UCSD-AML1 (cell line): ENCODE measurements at regions not wholly inside any gene's neighbourhood (a gene's known extent, or its start where the extent isn't known, plus 50 kb on each side); places are given as distances from the start of the nearest gene placed in this dataset.
"Not testable (repeated sequence)": the region's sequence is repeated elsewhere in the genome, so short reads cannot be mapped to it uniquely, and the experiment has no call there.

Experiments
- DNase-seq: peaks from one replicate; lab custom pipeline; 2025; ENCODE audit not compliant: unreplicated experiment; lab: John Stamatoyannopoulos, UW

DNA sequence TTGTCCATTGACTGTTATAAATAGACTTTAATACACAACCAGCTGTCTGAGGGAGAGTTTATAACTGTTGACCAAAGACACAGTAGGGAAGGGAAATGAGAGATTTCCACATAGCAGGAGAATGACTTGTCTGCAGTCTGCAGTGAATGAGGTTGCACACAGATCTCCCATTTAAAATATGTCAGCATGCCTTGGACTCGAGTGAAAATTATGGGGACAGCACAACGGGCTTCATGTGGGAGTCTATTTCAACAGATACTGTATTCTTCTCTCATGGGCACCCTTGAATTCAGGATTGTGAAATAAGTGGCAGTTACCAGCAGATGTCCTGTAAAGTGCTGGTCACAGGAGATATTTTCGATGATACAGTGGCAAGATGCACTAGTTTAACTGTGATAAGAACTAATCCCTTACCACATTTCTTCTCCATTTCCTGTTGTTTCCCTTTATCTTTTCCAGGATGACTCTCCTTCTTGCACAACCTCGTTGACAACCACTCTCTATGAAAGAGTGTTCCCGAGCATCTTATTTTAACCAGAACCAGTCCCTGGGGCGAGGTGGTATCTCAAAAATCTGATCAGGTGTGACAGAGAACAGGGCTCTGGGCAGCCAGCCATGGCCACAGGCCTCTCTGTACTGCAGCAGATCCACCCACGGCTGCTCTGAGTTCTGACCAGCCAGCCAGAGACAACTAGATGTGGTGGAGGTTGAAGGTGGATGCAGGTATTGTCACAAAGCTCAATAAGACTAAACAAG lies 51.5 kb upstream of the MAP3K1 start:
- no peak for DNase-seq

DNA sequence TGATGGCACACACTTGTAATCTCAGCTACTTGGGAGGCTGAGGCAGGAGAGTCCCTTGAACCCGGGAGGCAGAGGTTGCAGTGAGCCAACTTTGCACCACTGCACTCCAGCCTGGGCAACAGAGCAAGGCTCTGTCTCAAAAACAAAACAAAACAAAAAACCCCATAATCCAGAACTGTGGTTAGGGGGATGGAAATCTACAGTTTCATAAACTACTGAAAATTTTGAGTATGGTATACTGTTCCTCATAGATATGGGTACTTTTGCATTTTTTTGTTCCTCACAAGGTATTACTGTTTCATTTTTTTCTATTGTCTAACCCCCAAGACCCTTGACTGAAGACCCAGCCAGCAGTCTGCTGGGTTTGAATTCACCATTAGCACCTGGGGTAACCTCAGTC lies 52.2 kb upstream of the MAP3K1 start:
- no peak for DNase-seq

DNA sequence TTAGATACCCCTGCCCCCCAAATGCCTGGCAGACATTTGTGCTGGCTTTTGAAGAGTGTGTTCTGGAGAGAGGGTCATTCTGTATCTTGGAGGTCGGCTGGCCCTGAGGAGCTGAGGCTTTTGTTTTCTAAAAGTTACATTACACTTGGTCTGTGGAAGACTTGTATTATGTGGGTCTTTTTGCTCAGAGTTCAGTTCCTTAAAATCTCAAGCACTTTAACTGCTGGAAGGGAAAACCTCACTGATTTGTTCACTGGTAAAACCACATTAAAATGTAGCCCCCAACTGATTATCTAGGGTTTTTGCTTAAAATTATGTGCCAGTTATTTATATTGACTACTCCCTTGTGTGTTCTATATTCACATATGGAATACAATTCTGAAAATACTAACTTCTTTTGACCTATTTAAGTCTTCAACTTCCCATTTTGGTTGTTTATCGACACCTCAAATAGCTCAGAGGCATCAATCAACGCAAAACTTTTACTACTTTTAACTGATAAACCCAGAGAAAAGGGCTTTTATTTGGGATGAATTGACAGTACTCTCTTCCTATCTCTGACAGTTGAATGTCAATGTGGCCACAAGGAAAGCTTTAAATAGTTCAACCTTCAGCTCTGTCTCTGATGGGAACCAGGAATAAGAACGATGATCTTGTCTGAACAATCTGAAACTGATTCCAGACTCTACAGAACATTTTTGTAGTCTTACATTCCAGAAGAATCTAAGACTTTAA lies 54.0 kb upstream of the MAP3K1 start:
- DNase-seq: no peak

DNA sequence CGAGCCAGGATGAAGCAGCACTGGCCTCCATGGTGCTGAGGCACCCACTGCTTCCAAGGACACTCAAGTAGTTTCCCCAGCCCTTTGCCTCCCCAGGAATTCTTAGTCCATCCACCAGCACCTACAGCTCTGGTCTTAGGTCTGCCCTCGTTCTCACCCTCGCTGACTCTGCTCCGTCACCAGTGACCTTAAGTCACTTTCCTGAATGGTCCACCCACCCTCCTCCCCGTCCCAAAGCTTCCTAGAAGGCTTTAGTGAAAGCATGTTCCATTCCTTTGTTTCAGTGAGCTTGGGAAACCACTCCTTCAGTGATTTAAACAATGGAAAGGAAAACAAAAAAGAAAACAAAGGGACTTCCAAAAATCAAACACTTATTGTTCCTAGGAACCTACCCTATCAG lies 54.6 kb upstream of the MAP3K1 start:
- DNase-seq: no peak

DNA sequence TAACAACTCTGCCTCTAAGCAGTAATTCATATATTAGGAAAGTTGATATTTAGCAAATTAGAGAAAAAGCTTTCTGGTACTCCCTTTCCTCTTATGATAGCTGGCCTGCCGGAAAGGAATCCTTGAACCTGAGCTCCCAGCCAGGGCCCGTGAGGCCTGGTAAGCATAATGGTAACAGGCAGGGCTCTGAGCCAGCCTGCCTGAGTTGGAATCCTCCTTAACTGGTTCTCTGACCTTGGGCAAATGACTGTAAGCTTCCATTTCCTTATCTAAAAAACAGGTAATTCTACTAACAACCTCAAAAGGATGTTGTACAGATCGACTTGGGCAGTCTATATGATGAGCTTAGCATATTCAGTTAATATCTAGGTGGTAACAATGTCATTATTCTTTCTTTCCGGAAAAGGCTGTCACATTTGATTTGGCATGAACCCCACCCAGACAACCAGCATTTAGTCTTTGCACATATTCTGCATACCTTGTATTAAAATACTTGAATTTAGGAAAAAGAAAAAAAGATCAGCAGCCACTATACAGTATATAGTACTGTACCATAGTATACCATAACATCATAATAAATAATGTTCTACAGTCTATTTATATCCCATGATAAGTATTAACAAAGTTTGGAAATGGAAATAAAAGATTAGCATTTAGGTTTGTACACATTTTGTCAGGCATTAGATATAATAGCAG lies 55.7 kb upstream of the MAP3K1 start:
- DNase-seq: no peak

DNA sequence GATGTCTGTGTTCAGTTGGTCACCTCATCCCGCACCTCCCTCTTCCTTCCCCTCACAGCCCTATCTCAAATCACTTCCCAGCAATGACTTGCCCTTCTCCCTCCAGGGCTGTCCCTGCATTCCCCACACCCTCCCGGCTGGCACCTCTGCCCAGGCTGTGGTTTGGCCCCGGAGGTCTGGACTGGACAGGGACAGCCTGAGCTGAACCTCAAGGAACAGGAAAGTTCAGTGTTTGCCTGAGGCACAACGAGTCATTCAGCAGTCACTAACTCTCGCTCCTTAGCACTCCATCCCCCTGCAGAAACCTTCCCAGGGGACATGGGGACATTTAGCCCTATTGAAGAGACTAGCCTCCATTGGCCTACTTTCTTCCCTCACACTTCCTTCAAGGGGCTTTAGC lies 58.3 kb upstream of the MAP3K1 start:
- DNase-seq: no peak

DNA sequence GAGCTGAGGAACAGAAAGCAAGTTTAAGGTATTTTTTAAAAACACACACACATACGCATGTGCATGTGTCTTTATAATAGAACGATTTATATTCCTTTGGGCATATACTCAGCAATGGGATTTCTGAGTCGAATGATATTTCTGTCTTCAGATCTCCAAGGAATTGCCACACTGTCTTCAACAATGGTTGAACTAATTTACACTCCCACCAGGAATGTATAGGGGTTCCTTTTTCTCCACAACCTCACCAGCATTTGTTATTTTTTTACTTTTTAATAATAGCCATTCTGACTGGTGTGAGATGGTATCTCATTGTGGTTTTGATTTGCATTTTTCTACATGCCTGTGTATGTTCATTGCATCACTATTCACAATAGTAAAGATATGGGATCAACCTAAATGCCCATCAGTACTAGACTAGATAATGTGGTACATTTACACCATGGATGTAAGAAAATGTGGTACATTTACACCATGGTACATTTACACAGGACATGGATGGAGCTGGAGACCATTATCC lies 60.3 kb upstream of the MAP3K1 start:
- DNase-seq: no peak

DNA sequence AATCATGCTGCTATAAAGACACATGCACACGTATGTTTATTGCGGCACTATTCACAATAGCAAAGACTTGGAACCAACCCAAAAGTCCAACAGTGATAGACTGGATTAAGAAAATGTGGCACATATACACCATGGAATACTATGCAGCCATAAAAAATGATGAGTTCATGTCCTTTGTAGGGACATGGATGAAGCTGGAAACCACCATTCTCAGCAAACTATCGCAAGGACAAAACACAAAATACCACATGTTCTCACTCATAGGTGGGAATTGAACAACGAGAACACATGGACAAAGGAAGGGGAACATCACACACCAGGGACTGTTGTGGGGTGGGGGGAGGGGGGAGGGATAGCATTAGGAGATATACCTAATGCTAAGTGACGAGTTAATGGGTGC lies 61.8 kb upstream of the MAP3K1 start:
- DNase-seq: not testable (repeated sequence)

DNA sequence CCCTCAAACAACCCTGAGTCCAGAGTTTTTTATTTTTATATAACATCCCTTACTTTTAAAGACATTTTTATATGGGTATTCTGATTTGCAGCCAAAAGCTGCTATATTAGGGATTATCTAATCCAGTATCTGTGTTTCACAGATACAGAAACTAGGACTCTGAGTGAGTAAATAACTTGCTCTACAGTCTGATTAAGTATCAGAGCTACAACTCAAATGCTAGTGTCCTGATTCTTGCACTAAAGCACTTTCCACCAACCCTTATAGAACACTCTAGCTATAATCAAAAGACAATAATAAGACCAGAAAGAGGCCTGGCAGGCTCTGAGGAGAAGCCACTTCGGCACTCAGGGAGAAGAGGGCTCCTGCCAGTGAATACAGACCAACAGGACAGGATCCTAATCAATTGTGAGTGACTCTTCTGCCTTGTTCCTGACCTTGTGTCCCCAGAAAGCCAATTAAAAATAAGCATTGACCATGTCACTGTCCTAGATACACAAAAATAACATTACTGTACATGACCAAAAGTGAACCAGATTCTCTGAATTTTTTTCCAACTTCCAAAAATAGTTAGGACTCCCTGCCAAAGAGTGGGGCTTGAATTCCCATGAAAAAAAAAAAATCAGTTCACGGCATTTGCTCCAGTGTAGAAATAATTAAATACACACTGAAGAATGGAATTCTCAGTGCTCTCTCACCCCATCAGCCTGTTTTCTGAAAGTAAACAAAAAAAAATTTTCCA lies 63.6 kb upstream of the MAP3K1 start:
- no peak for DNase-seq

DNA sequence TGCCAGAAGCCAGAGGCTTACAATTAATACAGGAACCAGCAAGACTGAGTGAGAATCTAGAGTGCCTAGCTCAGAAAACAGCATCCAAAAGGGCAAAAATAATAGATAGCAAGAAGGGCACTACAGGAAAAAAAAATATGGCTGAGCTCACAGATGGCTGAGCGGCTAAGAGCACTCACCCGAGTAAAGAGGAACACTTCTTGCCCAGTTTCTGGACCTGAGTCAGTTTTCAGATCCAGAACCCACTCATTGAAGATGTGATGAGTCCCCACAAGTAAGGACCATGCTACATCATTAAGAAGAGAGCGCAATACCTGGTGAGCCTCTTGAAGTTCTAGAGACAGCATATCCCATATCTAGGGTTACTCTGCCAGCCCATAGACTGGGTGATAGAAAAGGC lies 65.5 kb upstream of the MAP3K1 start:
- no peak for DNase-seq

DNA sequence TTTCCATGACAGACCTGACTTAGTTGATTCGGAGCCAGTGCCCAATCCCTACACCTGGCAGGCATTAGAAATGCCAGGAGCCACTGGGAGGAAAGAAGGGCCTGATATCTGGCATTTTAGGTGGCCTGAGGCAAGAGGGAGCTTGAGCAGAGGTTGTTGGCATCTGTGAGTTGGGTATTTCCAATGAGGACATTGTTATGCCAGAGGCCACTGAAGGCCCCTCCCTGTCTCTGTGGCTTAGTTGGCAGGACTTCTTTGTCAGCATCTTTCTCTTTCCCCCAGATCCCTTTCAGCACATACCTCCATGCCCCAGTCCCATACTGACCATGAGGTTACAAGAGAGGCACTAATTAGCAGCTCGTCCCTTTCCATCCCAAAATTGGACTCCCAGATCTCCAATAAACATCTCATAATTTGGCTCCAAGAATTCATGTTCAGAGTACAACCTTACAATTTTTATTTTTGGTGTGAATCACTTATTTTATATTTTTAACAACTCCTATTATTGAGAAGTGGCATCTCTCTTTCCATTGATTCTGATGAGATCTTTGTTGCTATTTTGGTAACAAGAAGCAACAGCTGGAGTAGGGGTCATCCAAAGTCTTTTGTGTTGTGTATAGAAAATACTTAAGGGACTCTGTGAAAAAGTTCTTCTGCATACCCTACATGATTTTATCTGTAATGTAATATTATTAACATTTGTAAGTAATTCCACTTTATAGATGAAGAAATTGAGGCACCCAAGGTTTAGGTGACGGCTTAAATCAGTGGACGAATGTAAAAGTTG lies 68.6 kb upstream of the MAP3K1 start:
- no peak for DNase-seq

DNA sequence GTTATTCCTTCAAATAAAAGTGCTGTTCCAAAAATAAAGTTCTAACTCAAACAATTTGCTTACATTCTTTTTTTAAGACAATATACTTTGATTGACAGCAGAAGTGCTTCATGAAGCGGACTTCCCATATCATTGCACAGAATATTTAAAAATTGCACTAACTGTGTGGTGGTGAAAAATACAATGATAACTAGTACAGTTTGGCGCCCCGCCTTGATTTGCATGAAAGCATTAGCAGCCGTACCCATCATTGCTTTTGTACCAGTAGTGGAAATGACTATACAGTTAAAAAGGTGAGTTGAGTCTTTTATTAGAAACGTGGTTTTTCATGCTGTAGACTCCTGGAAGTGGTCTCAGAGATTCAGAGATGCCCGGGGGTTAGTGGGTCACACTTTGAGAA lies 69.5 kb upstream of the MAP3K1 start:
- DNase-seq: no peak

DNA sequence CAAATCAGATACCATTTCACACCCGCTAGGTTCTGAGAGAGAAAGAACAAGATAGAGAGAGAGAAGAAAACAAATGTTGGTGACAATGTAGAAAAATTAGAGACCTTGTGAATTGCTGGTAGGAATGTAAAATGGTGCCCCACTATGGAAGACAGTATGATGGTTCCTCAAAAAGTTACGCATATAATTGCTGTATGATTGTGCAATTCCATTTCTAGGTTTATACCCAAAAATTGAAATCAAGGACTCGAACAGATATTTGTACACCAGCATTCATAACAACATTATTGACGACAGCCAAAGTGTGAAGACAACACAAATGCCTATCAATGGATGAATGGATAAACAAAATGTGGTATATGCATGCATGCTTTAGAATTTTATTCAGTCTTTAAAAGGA lies 74.5 kb upstream of the MAP3K1 start:
- no peak for DNase-seq

DNA sequence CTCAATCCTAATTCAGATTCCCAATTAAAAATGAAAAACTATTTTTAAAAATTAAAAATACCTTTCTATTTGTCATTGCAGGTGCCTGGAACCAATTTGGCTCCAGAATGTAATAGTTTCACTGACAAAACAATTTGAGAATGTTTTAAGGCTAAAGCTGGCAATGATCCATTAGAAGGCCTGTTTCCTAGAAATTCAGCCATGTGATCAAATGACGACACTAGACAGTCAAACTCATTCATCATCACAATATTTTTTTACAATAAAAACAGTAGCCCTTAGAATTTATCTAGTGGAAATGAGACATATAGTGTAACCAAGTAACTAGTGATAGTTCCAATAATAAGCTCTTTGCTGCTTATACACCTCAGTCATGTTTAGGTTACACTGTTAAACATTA lies 75.4 kb upstream of the MAP3K1 start:
- no peak for DNase-seq

DNA sequence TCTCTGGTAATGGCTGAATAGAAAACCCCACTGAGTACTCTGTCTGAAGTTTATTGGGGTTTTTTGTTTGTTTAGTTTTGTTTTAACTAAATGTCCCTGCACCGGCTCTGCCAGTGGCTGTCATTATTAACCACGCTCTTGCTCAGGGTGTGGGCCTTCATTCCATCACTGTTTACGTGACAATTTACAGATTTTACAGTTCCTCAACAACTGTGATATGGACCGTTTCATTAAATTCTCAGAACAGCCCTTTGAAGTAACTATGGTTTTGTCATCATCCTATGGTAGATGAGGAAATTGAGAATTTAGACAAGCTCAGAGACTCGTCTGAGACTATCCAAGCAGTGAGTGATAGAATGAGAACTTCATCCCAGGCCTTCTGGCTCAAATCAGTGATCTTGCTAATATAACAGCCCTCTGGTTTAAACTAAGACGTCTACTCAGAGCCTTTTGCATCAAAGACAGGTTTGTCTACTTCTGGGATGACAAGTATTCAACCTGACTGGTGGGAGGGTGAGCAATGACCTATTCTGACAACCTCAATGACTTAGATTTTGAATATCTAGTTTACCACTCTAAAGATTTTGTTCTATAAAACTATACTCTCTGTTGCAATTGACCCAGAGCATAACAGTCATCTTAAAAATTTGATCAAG lies 77.3 kb upstream of the MAP3K1 start:
- no peak for DNase-seq

DNA sequence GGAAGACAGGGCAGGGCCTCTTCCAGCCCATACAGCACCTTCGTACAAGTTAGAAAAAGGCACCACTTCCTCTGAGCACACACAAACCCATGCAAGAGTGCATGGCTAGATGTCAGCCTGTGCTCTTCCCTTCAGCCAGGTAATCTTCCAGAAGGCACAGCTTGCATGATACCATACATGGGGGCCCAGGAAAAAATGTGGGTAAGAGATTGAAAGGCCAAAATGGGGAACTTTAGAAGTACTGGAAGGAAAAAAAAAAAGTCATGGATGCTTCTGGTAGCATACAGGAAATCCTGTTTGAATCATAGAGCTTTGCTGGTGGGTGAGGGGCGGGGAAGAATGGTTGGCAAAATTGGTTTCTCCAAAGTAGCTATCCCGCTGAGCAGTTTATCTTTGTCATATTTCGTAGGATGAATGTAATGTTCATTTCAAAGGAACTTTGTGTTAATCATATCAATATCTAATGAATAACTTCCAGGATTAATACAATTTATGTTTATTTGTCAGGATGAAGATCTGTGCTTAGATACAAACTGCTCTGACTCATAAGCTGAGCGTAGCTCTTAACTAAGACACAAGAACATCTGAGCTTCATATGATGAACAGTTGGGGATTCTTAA lies 78.2 kb upstream of the MAP3K1 start:
- peak; percentile 34 for DNase-seq

DNA sequence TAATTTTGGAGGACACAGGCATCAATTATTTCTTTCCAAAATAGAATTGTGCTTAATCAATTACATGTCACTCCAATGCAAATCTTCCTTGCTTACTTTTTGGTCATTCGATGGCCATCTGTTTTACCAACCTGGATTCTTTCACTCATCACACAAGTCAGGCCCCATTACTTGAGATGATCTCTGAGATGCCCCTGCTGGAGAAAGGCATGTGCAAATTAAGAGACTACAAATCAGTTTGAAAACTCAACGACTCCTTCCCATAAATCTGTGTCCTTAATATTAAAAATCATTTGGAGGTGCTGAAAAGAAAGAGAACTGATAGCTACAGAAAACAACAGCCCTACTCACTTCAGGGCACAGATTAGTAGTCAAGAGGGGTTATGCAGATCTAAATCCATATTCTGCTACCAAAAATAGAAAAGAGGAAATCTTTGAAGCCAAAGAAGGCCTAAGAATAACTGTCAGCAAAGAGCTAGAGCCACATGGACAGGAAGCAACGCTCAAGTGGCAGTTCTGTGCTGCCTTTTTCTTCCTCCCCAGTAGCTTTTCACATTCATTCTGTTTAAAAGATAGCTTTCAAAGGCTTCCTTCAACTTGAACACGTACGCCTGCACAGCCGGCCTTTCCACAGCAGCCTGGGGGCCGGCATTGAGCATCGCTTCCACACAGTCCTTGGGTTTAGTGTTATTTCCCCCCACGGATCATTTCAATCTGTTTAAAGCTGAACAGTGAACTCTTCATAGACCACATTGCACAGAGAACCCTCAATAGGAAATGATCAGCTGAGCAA lies 79.3 kb upstream of the MAP3K1 start:
- DNase-seq: peak; percentile 17

DNA sequence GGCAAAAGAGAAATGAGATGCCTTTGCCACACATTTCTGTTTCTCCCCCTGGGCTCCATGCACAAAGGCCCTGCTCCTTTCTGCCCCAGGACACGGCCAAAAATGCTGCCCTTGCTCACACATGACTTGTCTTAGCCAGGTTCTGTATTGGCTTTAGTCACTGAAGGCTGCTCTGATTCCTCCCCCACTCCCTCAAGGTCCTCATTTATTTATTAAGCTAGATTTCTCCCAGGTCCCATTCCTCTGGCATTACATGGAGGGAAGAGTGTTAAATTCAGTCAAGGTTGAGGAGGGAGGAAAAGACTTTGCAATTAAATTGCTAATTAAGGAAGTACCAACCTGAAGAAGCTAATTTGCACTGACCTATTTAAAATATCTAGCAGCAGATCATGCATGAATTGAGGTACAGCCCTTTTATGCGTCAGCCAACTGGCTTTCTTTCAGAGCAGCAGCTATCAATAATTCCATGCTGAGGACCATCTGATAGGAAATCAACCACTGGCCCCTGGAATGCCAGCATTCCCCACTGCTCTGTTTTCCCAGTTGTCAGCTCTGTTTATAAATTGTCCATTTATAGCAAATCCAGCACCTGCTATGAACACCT lies 81.2 kb upstream of the MAP3K1 start:
- no peak for DNase-seq
